ENCODE measurements at regions not wholly inside any gene's neighbourhood (a gene's known extent, or its start where the extent isn't known, plus 50 kb on each side); places are given as distances from the start of the nearest gene placed in this dataset.

DNA sequence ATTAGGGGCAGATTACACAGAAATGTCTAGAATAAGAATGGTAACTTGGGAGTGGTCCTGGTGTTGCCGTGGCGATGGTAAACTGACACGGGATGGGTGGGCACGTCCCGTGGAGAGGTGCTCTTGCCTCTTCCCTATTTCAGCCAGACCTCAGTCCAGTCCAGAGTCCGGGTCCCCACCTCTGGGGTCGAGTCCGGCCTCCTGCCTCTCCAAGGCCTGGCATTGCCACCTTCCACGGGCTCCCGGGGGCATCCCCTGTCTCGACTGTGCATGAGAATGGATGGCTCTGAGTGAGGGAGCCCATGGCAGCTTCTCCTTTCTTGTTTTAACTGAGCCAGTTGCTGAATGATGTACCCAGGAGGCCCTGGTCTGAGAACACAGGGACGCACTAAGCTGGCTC is 142.3 kb downstream of the SOX1 start:
- H3K9ac ChIP-seq (ENCODE audit: insufficient read depth, low read length, poor library complexity, severe bottlenecking): no peak overlapping the region
- Mint-ChIP-seq H3K4me3 (no peak overlapping the region), H3K9me3 (peaks cover 0 to 13% (median 0%) of the 10 kb centered on the region in 7 donors), H3K4me1 (no peaks in the 10 kb centered on the region), H3K27me3 (ENCODE audit: low read depth in 3 of 3) (peaks cover 33 to 43% (median 33%) of the 10 kb centered on the region in 3 donors), H3K27ac (no peak overlapping the region), H3K36me3 (no peaks in the 10 kb centered on the region)
- WGBS (ENCODE audit: insufficient coverage): 81% methylated on average over 11 of the region's 12 CpGs
- DNase-seq: no peak
- no peak overlapping the region for H3K4me3 ChIP-seq (replicated peaks in 1 of 3; ENCODE audit: low read depth in 2 of 3, low read length in 3 of 3)
- no peak overlapping the region for H3K4me2 ChIP-seq (replicated peaks; ENCODE audit: extremely low read depth, low read length, poor library complexity, severe bottlenecking)
- peaks cover 15 to 32% of the 10 kb centered on the region in 2 donors for H3K27me3 ChIP-seq (ENCODE audit: control insufficient read depth in 2 of 2, insufficient read depth in 2 of 2, low read length in 2 of 2)
- H3K9me3 ChIP-seq (replicated peaks in 1 of 2; ENCODE audit: control insufficient read depth in 1 of 2, insufficient read depth in 1 of 2, low read length in 2 of 2): peaks cover 0 to 4% of the 10 kb centered on the region in 2 donors
- H3K27ac ChIP-seq (ENCODE audit: low read depth in 1 of 2, low read length in 2 of 2): no peak overlapping the region
- H4K20me1 ChIP-seq (ENCODE audit: insufficient read depth, low read length): no peaks in the 10 kb centered on the region
- no peaks in the 10 kb centered on the region for H3K4me1 ChIP-seq (ENCODE audit: control insufficient read depth in 1 of 2, insufficient read depth in 2 of 2, low read length in 2 of 2)
- no peaks in the 10 kb centered on the region for H3K79me2 ChIP-seq (ENCODE audit: insufficient read depth, low read length)
- no peak overlapping the region for H2AFZ ChIP-seq (ENCODE audit: insufficient read depth, low read depth, low read length, poor library complexity, severe bottlenecking)
- intact Hi-C loops (cut with micrococcal nuclease): no loop called here
- TF ChIP-seq, protein P1, sequence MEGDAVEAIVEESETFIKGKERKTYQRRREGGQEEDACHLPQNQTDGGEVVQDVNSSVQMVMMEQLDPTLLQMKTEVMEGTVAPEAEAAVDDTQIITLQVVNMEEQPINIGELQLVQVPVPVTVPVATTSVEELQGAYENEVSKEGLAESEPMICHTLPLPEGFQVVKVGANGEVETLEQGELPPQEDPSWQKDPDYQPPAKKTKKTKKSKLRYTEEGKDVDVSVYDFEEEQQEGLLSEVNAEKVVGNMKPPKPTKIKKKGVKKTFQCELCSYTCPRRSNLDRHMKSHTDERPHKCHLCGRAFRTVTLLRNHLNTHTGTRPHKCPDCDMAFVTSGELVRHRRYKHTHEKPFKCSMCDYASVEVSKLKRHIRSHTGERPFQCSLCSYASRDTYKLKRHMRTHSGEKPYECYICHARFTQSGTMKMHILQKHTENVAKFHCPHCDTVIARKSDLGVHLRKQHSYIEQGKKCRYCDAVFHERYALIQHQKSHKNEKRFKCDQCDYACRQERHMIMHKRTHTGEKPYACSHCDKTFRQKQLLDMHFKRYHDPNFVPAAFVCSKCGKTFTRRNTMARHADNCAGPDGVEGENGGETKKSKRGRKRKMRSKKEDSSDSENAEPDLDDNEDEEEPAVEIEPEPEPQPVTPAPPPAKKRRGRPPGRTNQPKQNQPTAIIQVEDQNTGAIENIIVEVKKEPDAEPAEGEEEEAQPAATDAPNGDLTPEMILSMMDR (IDR thresholded peaks at IDR 0.05): no peak
- H3K36me3 ChIP-seq (replicated peaks in 1 of 2; ENCODE audit: control insufficient read depth in 1 of 2, insufficient read depth in 2 of 2, low read length in 2 of 2): no peaks in the 10 kb centered on the region

DNA sequence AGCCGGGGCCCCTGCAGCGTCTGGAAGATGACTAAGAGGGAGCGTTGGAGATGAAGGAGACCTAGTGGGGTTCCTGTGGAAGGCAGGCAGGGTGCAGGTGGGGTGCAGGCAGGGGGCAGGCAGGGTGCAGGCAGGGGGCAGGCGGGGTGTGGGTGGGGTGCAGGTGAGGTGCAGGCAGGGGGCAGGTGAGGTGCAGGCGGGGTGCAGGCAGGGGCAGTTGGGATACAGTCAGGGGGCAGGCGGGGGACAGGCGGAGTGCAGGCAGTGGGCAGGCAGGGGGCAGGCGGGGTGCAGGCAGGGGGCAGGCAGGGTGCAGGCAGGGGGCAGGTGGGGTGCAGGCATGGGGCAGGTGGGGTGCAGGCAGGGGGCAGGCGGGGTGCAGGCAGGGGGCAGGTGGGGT is 142.8 kb downstream of the SOX1 start:
- H3K4me1 Mint-ChIP-seq: no peaks in the 10 kb centered on the region
- H3K27me3 Mint-ChIP-seq (ENCODE audit: low read depth in 3 of 3): peaks cover 29 to 38% (median 29%) of the 10 kb centered on the region in 3 donors
- H3K9ac ChIP-seq (ENCODE audit: insufficient read depth, low read length, poor library complexity, severe bottlenecking): no peak overlapping the region
- TF ChIP-seq, protein P1 (IDR thresholded peaks at IDR 0.05): no peak
- 96% methylated on average over 4 of the region's 9 CpGs for WGBS (ENCODE audit: insufficient coverage)
- H2AFZ ChIP-seq (ENCODE audit: insufficient read depth, low read depth, low read length, poor library complexity, severe bottlenecking): no peak overlapping the region
- no peak overlapping the region for H3K4me2 ChIP-seq (replicated peaks; ENCODE audit: extremely low read depth, low read length, poor library complexity, severe bottlenecking)
- no peaks in the 10 kb centered on the region for H3K79me2 ChIP-seq (ENCODE audit: insufficient read depth, low read length)
- H3K9me3 Mint-ChIP-seq: peaks cover 0 to 12% (median 0%) of the 10 kb centered on the region in 7 donors
- H3K4me3 ChIP-seq (replicated peaks in 1 of 3; ENCODE audit: low read depth in 2 of 3, low read length in 3 of 3): no peak overlapping the region
- peaks cover 15 to 27% of the 10 kb centered on the region in 2 donors for H3K27me3 ChIP-seq (ENCODE audit: control insufficient read depth in 2 of 2, insufficient read depth in 2 of 2, low read length in 2 of 2)
- no peaks in the 10 kb centered on the region for H3K36me3 ChIP-seq (replicated peaks in 1 of 2; ENCODE audit: control insufficient read depth in 1 of 2, insufficient read depth in 2 of 2, low read length in 2 of 2)
- H4K20me1 ChIP-seq (ENCODE audit: insufficient read depth, low read length): no peaks in the 10 kb centered on the region
- H3K4me3 Mint-ChIP-seq: no peak overlapping the region
- no peak overlapping the region for H3K27ac Mint-ChIP-seq
- no peaks in the 10 kb centered on the region for H3K36me3 Mint-ChIP-seq
- H3K27ac ChIP-seq (ENCODE audit: low read depth in 1 of 2, low read length in 2 of 2): no peak overlapping the region
- H3K9me3 ChIP-seq (replicated peaks in 1 of 2; ENCODE audit: control insufficient read depth in 1 of 2, insufficient read depth in 1 of 2, low read length in 2 of 2): peaks cover 0 to 4% of the 10 kb centered on the region in 2 donors
- DNase-seq: no peak
- intact Hi-C loops (cut with micrococcal nuclease): no loop called here
- no peaks in the 10 kb centered on the region for H3K4me1 ChIP-seq (ENCODE audit: control insufficient read depth in 1 of 2, insufficient read depth in 2 of 2, low read length in 2 of 2)
